GM23338 (cell line): ENCODE measurements at regions not wholly inside any gene's neighbourhood (a gene's known extent, or its start where the extent isn't known, plus 50 kb on each side); places are given as distances from the start of the nearest gene placed in this dataset.

Source experiments
- ATAC-seq: fragments of 200-7000 bp; cut with Tn5 transposase; 3 replicates; pipeline ENCODE4 v1.9.1; 2020
- DNase-seq: peaks from one replicate; pipeline ENCODE4 v3.0.0-alpha.2; 2015; ENCODE audit warnings: low spot score
- H2AFZ ChIP-seq: fragments of 200-600 bp; sonication (generic); 2 replicates; pipeline ENCODE4 v1.8.0; 2016; ENCODE audit warnings: antibody characterized with exemption, mild to moderate bottlenecking, moderate library complexity
- H3F3A ChIP-seq: fragments of 200-600 bp; sonication (generic); replicated peaks from 2 replicates; pipeline ENCODE4 v1.8.0; 2017; ENCODE audit warnings: antibody characterized with exemption, mixed run types, low read depth
- H3K27ac ChIP-seq: fragments of 200-600 bp; sonication (generic); 2 replicates; pipeline ENCODE4 v1.6.1; 2016; ENCODE audit warnings: low read depth
- H3K27me3 ChIP-seq: fragments of 200-600 bp; sonication (generic); 2 replicates; pipeline ENCODE4 v1.8.0; 2016; ENCODE audit warnings: mild to moderate bottlenecking, mixed run types, moderate library complexity; ENCODE audit not compliant: insufficient read depth
- H3K36me3 ChIP-seq: fragments of 200-600 bp; sonication (generic); 2 replicates; pipeline ENCODE4 v1.8.0; 2016; ENCODE audit warnings: mild to moderate bottlenecking; ENCODE audit not compliant: insufficient read depth
- H3K4me1 ChIP-seq: fragments of 200-600 bp; sonication (generic); 2 replicates; pipeline ENCODE4 v1.8.0; 2016; ENCODE audit warnings: mild to moderate bottlenecking, moderate library complexity; ENCODE audit not compliant: insufficient read depth
- H3K4me2 ChIP-seq: fragments of 200-600 bp; sonication (generic); 2 replicates; pipeline ENCODE4 v1.7.1; 2017; ENCODE audit warnings: mixed run types
- H3K4me3 ChIP-seq: fragments of 200-600 bp; sonication (generic); 2 replicates; pipeline ENCODE4 v1.6.1; 2016; ENCODE audit warnings: mixed run types
- H3K79me2 ChIP-seq: fragments of 200-600 bp; sonication (generic); replicated peaks from 2 replicates; pipeline ENCODE4 v1.8.0; 2017; ENCODE audit warnings: mild to moderate bottlenecking; ENCODE audit not compliant: insufficient read depth
- H3K9me2 ChIP-seq: fragments of 200-600 bp; sonication (generic); 2 replicates; pipeline ENCODE4 v1.8.0; 2017; ENCODE audit not compliant: insufficient read depth
- H4K20me1 ChIP-seq: fragments of 200-600 bp; sonication (generic); replicated peaks from 2 replicates; pipeline ENCODE4 v1.8.0; 2017; ENCODE audit warnings: mild to moderate bottlenecking; ENCODE audit not compliant: insufficient read depth
- H3K27ac Mint-ChIP-seq: 2 replicates; pipeline ENCODE4 v1.8.0; 2020; ENCODE audit warnings: inconsistent platforms, mild to moderate bottlenecking, moderate library complexity, mixed read lengths
- H3K27me3 Mint-ChIP-seq: 3 replicates; pipeline ENCODE4 v1.8.0; 2022; ENCODE audit warnings: low read depth, mild to moderate bottlenecking, moderate library complexity, mixed read lengths, inconsistent platforms; ENCODE audit not compliant: insufficient read depth, poor library complexity
- H3K36me3 Mint-ChIP-seq: 3 replicates; pipeline ENCODE4 v1.8.0; 2021; ENCODE audit warnings: low read depth, mild to moderate bottlenecking, inconsistent platforms, moderate library complexity, mixed read lengths
- H3K4me1 Mint-ChIP-seq: 3 replicates; pipeline ENCODE4 v1.8.0; 2020; ENCODE audit warnings: mild to moderate bottlenecking, inconsistent platforms, mixed read lengths
- H3K4me3 Mint-ChIP-seq: 3 replicates; pipeline ENCODE4 v1.8.0; 2021; ENCODE audit warnings: moderate library complexity, mild to moderate bottlenecking, inconsistent platforms, mixed read lengths
- H3K9me3 Mint-ChIP-seq: 3 replicates; pipeline ENCODE4 v1.8.0; 2020; ENCODE audit warnings: moderate library complexity, mild to moderate bottlenecking, inconsistent platforms, mixed read lengths
- JUNB ChIP-seq: IDR thresholded peaks from one replicate; pipeline ENCODE4 v1.6.1; 2016; ENCODE audit warnings: antibody characterized with exemption; ENCODE audit not compliant: unreplicated experiment
- NANOG ChIP-seq: IDR thresholded peaks from 2 replicates; pipeline ENCODE4 v1.6.1; 2016; ENCODE audit warnings: antibody characterized with exemption, borderline replicate concordance
- POLR2AphosphoS5 ChIP-seq: IDR thresholded peaks from 2 replicates; pipeline ENCODE4 v1.6.1; 2016; ENCODE audit warnings: antibody characterized with exemption, low read depth
- ZNF114 ChIP-seq: fragments of 250-450 bp; sonication (Bioruptor Pico); IDR thresholded peaks from 2 replicates; pipeline ENCODE4 v1.5.0; 2020; ENCODE audit warnings: mild to moderate bottlenecking, moderate library complexity
- ZNF331 ChIP-seq: fragments of 250-450 bp; sonication (Bioruptor Pico); IDR thresholded peaks from 2 replicates; pipeline ENCODE4 v1.5.0; 2020; ENCODE audit warnings: low read depth, mild to moderate bottlenecking, moderate library complexity
- TF ChIP-seq, protein P1 (sequence below): IDR thresholded peaks from 2 replicates; pipeline ENCODE4 v1.6.1; 2016; ENCODE audit warnings: antibody characterized with exemption
- TF ChIP-seq, protein P2 (sequence below), 2 experiments: fragments of 200-600 bp in 1 of 2; sonication (generic) in 1 of 2; conservative IDR thresholded peaks; 2 replicates each; pipeline versions ENCODE4 v1.5.1 to v1.6.1; 2016 to 2017; ENCODE audit warnings: antibody characterized with exemption in 2 of 2, low read depth in 2 of 2, mild to moderate bottlenecking in 2 of 2, moderate library complexity in 1 of 2
- TF ChIP-seq, protein P3 (sequence below): fragments of 250-450 bp; sonication (Bioruptor Pico); IDR thresholded peaks from 2 replicates; pipeline ENCODE4 v1.5.0; 2020; ENCODE audit warnings: mild to moderate bottlenecking, moderate library complexity

DNA sequence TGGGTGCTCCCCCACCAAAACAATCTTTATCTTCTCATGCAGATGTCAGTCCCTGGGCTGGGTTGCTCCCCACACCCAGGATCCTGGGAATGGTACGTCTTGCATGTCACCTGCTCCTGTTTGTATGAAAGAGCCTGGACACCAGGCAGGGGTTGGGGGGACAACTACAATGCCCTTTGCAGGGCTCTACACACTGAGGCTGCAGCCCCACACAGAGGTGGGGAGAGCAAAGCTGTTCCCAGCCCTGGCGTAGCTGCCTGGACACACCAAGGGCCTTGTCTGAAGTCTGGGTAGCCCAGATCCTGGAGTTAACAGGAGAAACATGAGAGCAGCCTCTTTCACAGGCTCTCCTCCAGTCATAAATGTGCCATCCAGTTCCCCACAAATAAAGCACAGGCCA lies 61.2 kb upstream of the TMEM72 start:
- no peak for TF ChIP-seq JUNB
- no peak for TF ChIP-seq NANOG
- TF ChIP-seq ZNF331: no peak
- no peak for TF ChIP-seq ZNF114 (CRISPR knock-in tag)
- TF ChIP-seq, protein P1, sequence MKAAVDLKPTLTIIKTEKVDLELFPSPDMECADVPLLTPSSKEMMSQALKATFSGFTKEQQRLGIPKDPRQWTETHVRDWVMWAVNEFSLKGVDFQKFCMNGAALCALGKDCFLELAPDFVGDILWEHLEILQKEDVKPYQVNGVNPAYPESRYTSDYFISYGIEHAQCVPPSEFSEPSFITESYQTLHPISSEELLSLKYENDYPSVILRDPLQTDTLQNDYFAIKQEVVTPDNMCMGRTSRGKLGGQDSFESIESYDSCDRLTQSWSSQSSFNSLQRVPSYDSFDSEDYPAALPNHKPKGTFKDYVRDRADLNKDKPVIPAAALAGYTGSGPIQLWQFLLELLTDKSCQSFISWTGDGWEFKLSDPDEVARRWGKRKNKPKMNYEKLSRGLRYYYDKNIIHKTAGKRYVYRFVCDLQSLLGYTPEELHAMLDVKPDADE: no peak
- TF ChIP-seq POLR2AphosphoS5: no peak
- H3K4me3 Mint-ChIP-seq: no peak overlapping the region
- Histone ChIP-seq H3K79me2 (no peaks in the 10 kb centered on the region), H4K20me1 (no peaks in the 10 kb centered on the region), H3K4me2 (no peak overlapping the region), H3K4me1 (no peaks in the 10 kb centered on the region), H3K27ac (no peak overlapping the region), H3F3A (no peaks in the 10 kb centered on the region), H2AFZ (no peak overlapping the region), H3K36me3 (no peaks in the 10 kb centered on the region), H3K9me2 (no peaks in the 10 kb centered on the region), H3K27me3 (no peaks in the 10 kb centered on the region), H3K4me3 (no peak overlapping the region)
- H3K9me3 Mint-ChIP-seq: peaks cover 6% of the 10 kb centered on the region; the same call in 1 of the 3 replicates
- ATAC-seq (no peak), DNase-seq (no peak)
- H3K4me1 Mint-ChIP-seq: 0 out of 3 replicates have a peak, but pooled peaks cover 2% of the 10 kb centered on the region
- no peak overlapping the region for H3K27ac Mint-ChIP-seq
- peaks cover 8% of the 10 kb centered on the region for H3K27me3 Mint-ChIP-seq
- peaks cover 5% of the 10 kb centered on the region; the same call in 1 of the 3 replicates for H3K36me3 Mint-ChIP-seq

DNA sequence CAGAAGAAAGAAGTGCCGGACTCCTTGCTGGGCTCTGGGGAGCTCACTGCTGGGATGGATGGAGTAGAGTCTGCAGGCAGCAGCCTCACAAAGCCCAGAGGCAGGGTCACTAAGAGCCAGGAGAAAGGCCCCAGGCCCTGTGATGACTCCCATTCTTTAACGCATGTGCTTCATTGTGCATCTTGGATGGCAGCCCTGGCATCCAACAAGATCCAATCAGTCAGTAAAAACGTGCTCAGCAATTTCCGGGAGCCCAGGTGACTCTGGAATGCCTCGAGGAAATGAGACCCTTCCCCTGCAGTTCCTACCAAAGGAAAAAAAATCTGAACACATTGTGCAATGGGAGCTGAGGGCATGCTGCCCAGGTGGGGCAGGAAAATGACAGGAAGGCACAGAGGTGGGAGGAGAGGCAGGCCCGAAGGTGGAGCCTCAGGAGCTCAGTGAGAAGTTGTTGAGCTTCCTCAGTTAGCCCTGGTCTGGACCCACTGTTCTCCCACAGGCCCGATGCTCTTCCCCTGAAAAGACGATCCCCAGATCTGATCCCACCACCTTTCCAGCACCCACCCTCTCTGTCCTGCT lies 60.7 kb upstream of the TMEM72 start:
- H3K4me2 ChIP-seq: no peak overlapping the region
- no peaks in the 10 kb centered on the region for H3K27me3 ChIP-seq
- no peaks in the 10 kb centered on the region for H3K79me2 ChIP-seq
- Mint-ChIP-seq H3K4me1 (no peaks in the 10 kb centered on the region), H3K27me3 (peaks cover 8% of the 10 kb centered on the region), H3K4me3 (no peak overlapping the region), H3K27ac (no peak overlapping the region), H3K36me3 (peaks cover 5% of the 10 kb centered on the region; the same call in 1 of the 3 replicates), H3K9me3 (peaks cover 6% of the 10 kb centered on the region; the same call in 1 of the 3 replicates)
- DNase-seq: no peak
- H3F3A ChIP-seq: no peaks in the 10 kb centered on the region
- no peak overlapping the region for H2AFZ ChIP-seq
- ATAC-seq: no peak
- no peak overlapping the region for H3K4me3 ChIP-seq
- no peak overlapping the region for H3K27ac ChIP-seq
- no peaks in the 10 kb centered on the region for H3K9me2 ChIP-seq
- H3K4me1 ChIP-seq: no peaks in the 10 kb centered on the region
- H4K20me1 ChIP-seq: no peaks in the 10 kb centered on the region
- H3K36me3 ChIP-seq: no peaks in the 10 kb centered on the region
- TF ChIP-seq, protein P2, sequence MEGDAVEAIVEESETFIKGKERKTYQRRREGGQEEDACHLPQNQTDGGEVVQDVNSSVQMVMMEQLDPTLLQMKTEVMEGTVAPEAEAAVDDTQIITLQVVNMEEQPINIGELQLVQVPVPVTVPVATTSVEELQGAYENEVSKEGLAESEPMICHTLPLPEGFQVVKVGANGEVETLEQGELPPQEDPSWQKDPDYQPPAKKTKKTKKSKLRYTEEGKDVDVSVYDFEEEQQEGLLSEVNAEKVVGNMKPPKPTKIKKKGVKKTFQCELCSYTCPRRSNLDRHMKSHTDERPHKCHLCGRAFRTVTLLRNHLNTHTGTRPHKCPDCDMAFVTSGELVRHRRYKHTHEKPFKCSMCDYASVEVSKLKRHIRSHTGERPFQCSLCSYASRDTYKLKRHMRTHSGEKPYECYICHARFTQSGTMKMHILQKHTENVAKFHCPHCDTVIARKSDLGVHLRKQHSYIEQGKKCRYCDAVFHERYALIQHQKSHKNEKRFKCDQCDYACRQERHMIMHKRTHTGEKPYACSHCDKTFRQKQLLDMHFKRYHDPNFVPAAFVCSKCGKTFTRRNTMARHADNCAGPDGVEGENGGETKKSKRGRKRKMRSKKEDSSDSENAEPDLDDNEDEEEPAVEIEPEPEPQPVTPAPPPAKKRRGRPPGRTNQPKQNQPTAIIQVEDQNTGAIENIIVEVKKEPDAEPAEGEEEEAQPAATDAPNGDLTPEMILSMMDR (conservative IDR thresholded peaks at IDR 0.05; ENCODE audit: low read depth in 2 of 2): no peak
- TF ChIP-seq NANOG (no peak), ZNF331 (no peak), ZNF114 (CRISPR knock-in tag) (no peak), POLR2AphosphoS5 (no peak)
- TF ChIP-seq, protein P1: no peak
- TF ChIP-seq, protein P3, sequence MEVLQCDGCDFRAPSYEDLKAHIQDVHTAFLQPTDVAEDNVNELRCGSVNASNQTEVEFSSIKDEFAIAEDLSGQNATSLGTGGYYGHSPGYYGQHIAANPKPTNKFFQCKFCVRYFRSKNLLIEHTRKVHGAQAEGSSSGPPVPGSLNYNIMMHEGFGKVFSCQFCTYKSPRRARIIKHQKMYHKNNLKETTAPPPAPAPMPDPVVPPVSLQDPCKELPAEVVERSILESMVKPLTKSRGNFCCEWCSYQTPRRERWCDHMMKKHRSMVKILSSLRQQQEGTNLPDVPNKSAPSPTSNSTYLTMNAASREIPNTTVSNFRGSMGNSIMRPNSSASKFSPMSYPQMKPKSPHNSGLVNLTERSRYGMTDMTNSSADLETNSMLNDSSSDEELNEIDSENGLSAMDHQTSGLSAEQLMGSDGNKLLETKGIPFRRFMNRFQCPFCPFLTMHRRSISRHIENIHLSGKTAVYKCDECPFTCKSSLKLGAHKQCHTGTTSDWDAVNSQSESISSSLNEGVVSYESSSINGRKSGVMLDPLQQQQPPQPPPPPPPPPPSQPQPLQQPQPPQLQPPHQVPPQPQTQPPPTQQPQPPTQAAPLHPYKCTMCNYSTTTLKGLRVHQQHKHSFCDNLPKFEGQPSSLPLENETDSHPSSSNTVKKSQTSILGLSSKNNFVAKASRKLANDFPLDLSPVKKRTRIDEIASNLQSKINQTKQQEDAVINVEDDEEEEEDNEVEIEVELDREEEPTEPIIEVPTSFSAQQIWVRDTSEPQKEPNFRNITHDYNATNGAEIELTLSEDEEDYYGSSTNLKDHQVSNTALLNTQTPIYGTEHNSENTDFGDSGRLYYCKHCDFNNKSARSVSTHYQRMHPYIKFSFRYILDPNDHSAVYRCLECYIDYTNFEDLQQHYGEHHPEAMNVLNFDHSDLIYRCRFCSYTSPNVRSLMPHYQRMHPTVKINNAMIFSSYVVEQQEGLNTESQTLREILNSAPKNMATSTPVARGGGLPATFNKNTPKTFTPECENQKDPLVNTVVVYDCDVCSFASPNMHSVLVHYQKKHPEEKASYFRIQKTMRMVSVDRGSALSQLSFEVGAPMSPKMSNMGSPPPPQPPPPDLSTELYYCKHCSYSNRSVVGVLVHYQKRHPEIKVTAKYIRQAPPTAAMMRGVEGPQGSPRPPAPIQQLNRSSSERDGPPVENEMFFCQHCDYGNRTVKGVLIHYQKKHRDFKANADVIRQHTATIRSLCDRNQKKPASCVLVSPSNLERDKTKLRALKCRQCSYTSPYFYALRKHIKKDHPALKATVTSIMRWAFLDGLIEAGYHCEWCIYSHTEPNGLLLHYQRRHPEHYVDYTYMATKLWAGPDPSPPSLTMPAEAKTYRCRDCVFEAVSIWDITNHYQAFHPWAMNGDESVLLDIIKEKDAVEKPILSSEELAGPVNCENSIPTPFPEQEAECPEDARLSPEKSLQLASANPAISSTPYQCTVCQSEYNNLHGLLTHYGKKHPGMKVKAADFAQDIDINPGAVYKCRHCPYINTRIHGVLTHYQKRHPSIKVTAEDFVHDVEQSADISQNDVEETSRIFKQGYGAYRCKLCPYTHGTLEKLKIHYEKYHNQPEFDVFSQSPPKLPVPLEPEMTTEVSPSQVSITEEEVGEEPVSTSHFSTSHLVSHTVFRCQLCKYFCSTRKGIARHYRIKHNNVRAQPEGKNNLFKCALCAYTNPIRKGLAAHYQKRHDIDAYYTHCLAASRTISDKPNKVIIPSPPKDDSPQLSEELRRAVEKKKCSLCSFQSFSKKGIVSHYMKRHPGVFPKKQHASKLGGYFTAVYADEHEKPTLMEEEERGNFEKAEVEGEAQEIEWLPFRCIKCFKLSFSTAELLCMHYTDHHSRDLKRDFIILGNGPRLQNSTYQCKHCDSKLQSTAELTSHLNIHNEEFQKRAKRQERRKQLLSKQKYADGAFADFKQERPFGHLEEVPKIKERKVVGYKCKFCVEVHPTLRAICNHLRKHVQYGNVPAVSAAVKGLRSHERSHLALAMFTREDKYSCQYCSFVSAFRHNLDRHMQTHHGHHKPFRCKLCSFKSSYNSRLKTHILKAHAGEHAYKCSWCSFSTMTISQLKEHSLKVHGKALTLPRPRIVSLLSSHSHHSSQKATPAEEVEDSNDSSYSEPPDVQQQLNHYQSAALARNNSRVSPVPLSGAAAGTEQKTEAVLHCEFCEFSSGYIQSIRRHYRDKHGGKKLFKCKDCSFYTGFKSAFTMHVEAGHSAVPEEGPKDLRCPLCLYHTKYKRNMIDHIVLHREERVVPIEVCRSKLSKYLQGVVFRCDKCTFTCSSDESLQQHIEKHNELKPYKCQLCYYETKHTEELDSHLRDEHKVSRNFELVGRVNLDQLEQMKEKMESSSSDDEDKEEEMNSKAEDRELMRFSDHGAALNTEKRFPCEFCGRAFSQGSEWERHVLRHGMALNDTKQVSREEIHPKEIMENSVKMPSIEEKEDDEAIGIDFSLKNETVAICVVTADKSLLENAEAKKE (CRISPR knock-in tag): no peak
